Central memory CD8-positive, alpha-beta T cell (primary cell): ENCODE measurements at regions not wholly inside any gene's neighbourhood (a gene's known extent, or its start where the extent isn't known, plus 50 kb on each side); places are given as distances from the start of the nearest gene placed in this dataset.

ENCODE experiments used
- ATAC-seq: fragments of 150-1000 bp; cut with Tn5 transposase; replicated peaks from 2 replicates; pipeline ENCODE4 v1.10.0; 2022; ENCODE audit warnings: mild to moderate bottlenecking, moderate FRiP score, moderate number of reproducible peaks; ENCODE audit not compliant: poor library complexity, severe bottlenecking; ENCODE audit errors: extremely low read depth
- DNase-seq, 2 donors: peaks; one replicate each; pipeline ENCODE4 v3.0.0; 2021; ENCODE audit warnings: low spot score in 2 of 2
- H3K27ac Mint-ChIP-seq: one replicate; pipeline ENCODE4 v1.8.0; 2022; ENCODE audit warnings: low read depth, mild to moderate bottlenecking, moderate library complexity, mixed read lengths
- H3K27me3 Mint-ChIP-seq: one replicate; pipeline ENCODE4 v1.8.0; 2022; ENCODE audit warnings: mixed read lengths
- H3K36me3 Mint-ChIP-seq: one replicate; pipeline ENCODE4 v1.8.0; 2022; ENCODE audit warnings: mild to moderate bottlenecking, moderate library complexity, mixed read lengths; ENCODE audit not compliant: insufficient read depth
- H3K4me1 Mint-ChIP-seq: one replicate; pipeline ENCODE4 v1.8.0; 2022; ENCODE audit warnings: mixed read lengths
- H3K4me3 Mint-ChIP-seq: one replicate; pipeline ENCODE4 v1.8.0; 2022; ENCODE audit warnings: mild to moderate bottlenecking, moderate library complexity, mixed read lengths
- H3K9me3 Mint-ChIP-seq: one replicate; pipeline ENCODE4 v1.8.0; 2022; ENCODE audit warnings: mixed read lengths

- Mint-ChIP-seq H3K4me3 (no peak overlapping the region), H3K9me3 (no peaks in the 10 kb centered on the region), H3K27me3 (no peaks in the 10 kb centered on the region), H3K4me1 (no peaks in the 10 kb centered on the region), H3K27ac (no peak overlapping the region), H3K36me3 (no peaks in the 10 kb centered on the region)
- DNase-seq (no peak), ATAC-seq (no peak)
Measured at GRCh38 chr2:107062173-107062572, 176.2 kb upstream of the ST6GAL2 start.

GRCh38 chr2:107062599-107063220 lies 176.7 kb upstream of the ST6GAL2 start:
- H3K36me3 Mint-ChIP-seq, result no peaks in the 10 kb centered on the region
- no peak overlapping the region for H3K4me3 Mint-ChIP-seq
- no peak for ATAC-seq
- H3K27ac Mint-ChIP-seq, result no peak overlapping the region
- peaks cover 5% of the 10 kb centered on the region for H3K9me3 Mint-ChIP-seq
- H3K27me3 Mint-ChIP-seq, result no peaks in the 10 kb centered on the region
- no peaks in the 10 kb centered on the region for H3K4me1 Mint-ChIP-seq
- DNase-seq, result no peak

GRCh38 chr2:107063228-107063627 lies 177.3 kb upstream of the ST6GAL2 start:
- no peak overlapping the region for H3K4me3 Mint-ChIP-seq
- DNase-seq (no peak), ATAC-seq (no peak)
- no peaks in the 10 kb centered on the region for H3K36me3 Mint-ChIP-seq
- no peaks in the 10 kb centered on the region for H3K27me3 Mint-ChIP-seq
- no peak overlapping the region for H3K27ac Mint-ChIP-seq
- H3K9me3 Mint-ChIP-seq, result peaks cover 5% of the 10 kb centered on the region
- no peaks in the 10 kb centered on the region for H3K4me1 Mint-ChIP-seq

GRCh38 chr2:107064750-107065149 lies 178.8 kb upstream of the ST6GAL2 start:
- Mint-ChIP-seq H3K27ac (no peak overlapping the region), H3K9me3 (peaks cover 12% of the 10 kb centered on the region), H3K4me3 (no peak overlapping the region), H3K4me1 (no peaks in the 10 kb centered on the region), H3K36me3 (no peaks in the 10 kb centered on the region), H3K27me3 (no peaks in the 10 kb centered on the region)
- DNase-seq (no peak), ATAC-seq (no peak)

- Mint-ChIP-seq H3K27ac (no peak overlapping the region), H3K4me3 (no peak overlapping the region), H3K4me1 (no peaks in the 10 kb centered on the region), H3K9me3 (peaks cover 17% of the 10 kb centered on the region), H3K36me3 (no peaks in the 10 kb centered on the region), H3K27me3 (no peaks in the 10 kb centered on the region)
- DNase-seq, result no peak
- ATAC-seq, result no peak
Measured at GRCh38 chr2:107068069-107068916, 182.3 kb upstream of the ST6GAL2 start.

- Mint-ChIP-seq H3K9me3 (peaks cover 17% of the 10 kb centered on the region), H3K27me3 (no peaks in the 10 kb centered on the region), H3K36me3 (no peaks in the 10 kb centered on the region), H3K4me1 (no peaks in the 10 kb centered on the region), H3K27ac (no peak overlapping the region), H3K4me3 (no peak overlapping the region)
- ATAC-seq (no peak), DNase-seq (no peak)
Measured at GRCh38 chr2:107069890-107070289, 183.9 kb upstream of the ST6GAL2 start.

GRCh38 chr2:107072150-107072940 lies 186.4 kb upstream of the ST6GAL2 start:
- H3K36me3 Mint-ChIP-seq, result no peaks in the 10 kb centered on the region
- H3K27ac Mint-ChIP-seq, result no peak overlapping the region
- no peaks in the 10 kb centered on the region for H3K27me3 Mint-ChIP-seq
- ATAC-seq (no peak), DNase-seq (no peak)
- no peak overlapping the region for H3K4me3 Mint-ChIP-seq
- H3K9me3 Mint-ChIP-seq, result peaks cover 16% of the 10 kb centered on the region
- no peaks in the 10 kb centered on the region for H3K4me1 Mint-ChIP-seq

GRCh38 chr2:107078584-107078983 lies 192.6 kb upstream of the ST6GAL2 start:
- Mint-ChIP-seq H3K27ac (no peak overlapping the region), H3K9me3 (peaks cover 4% of the 10 kb centered on the region), H3K4me3 (no peak overlapping the region), H3K27me3 (no peaks in the 10 kb centered on the region), H3K36me3 (no peaks in the 10 kb centered on the region), H3K4me1 (no peaks in the 10 kb centered on the region)
- DNase-seq, result no peak
- ATAC-seq, result no peak

- DNase-seq (no peak), ATAC-seq (no peak)
- no peak overlapping the region for H3K4me3 Mint-ChIP-seq
- no peaks in the 10 kb centered on the region for H3K4me1 Mint-ChIP-seq
- H3K36me3 Mint-ChIP-seq, result no peaks in the 10 kb centered on the region
- peaks cover 6% of the 10 kb centered on the region for H3K9me3 Mint-ChIP-seq
- H3K27ac Mint-ChIP-seq, result no peak overlapping the region
- no peaks in the 10 kb centered on the region for H3K27me3 Mint-ChIP-seq
Measured at GRCh38 chr2:107086497-107086896, 200.5 kb upstream of the ST6GAL2 start.

GRCh38 chr2:107088156-107088555 lies 202.2 kb upstream of the ST6GAL2 start:
- Mint-ChIP-seq H3K27me3 (no peaks in the 10 kb centered on the region), H3K4me3 (no peak overlapping the region), H3K27ac (no peak overlapping the region), H3K4me1 (no peaks in the 10 kb centered on the region), H3K36me3 (no peaks in the 10 kb centered on the region), H3K9me3 (peaks cover 6% of the 10 kb centered on the region)
- no peak for DNase-seq
- no peak for ATAC-seq

GRCh38 chr2:107091163-107091864 lies 205.3 kb upstream of the ST6GAL2 start:
- H3K4me3 Mint-ChIP-seq, result no peak overlapping the region
- no peaks in the 10 kb centered on the region for H3K27me3 Mint-ChIP-seq
- H3K27ac Mint-ChIP-seq, result no peak overlapping the region
- DNase-seq, result no peak
- ATAC-seq, result no peak
- no peaks in the 10 kb centered on the region for H3K4me1 Mint-ChIP-seq
- no peaks in the 10 kb centered on the region for H3K36me3 Mint-ChIP-seq
- H3K9me3 Mint-ChIP-seq, result peaks cover 6% of the 10 kb centered on the region

GRCh38 chr2:107093426-107093957 lies 207.5 kb upstream of the ST6GAL2 start:
- Mint-ChIP-seq H3K4me1 (no peaks in the 10 kb centered on the region), H3K9me3 (peaks cover 6% of the 10 kb centered on the region), H3K4me3 (no peak overlapping the region), H3K27me3 (no peaks in the 10 kb centered on the region), H3K36me3 (no peaks in the 10 kb centered on the region), H3K27ac (no peak overlapping the region)
- no peak for ATAC-seq
- no peak for DNase-seq
